GM21381 (cell line): ENCODE measurements at regions not wholly inside any gene's neighbourhood (a gene's known extent, or its start where the extent isn't known, plus 50 kb on each side); places are given as distances from the start of the nearest gene placed in this dataset.
"Not testable (repeated sequence)": the region's sequence is repeated elsewhere in the genome, so short reads cannot be mapped to it uniquely, and the experiment has no call there.

Experiments
- ATAC-seq: cut with Tn5 transposase; IDR thresholded peaks from one replicate; pipeline ENCODE4 v1.9.1; 2021; ENCODE audit warnings: mild to moderate bottlenecking, moderate library complexity; ENCODE audit not compliant: unreplicated experiment

GRCh38 chr13:40373608-40374007 is 292.8 kb downstream of the FOXO1 start:
- not testable (repeated sequence) for ATAC-seq

- ATAC-seq, result no peak
Observed at GRCh38 chr13:40375489-40376171, 290.8 kb downstream of the FOXO1 start.

- no peak for ATAC-seq
Observed at GRCh38 chr13:40376296-40376849, 290.1 kb downstream of the FOXO1 start.

- ATAC-seq, result no peak
Observed at GRCh38 chr13:40376867-40377535, 289.4 kb downstream of the FOXO1 start.

- ATAC-seq, result no peak
Observed at GRCh38 chr13:40377783-40378182, 288.7 kb downstream of the FOXO1 start.

- ATAC-seq, result no peak
Observed at GRCh38 chr13:40379196-40379595, 287.2 kb downstream of the FOXO1 start.

GRCh38 chr13:40379794-40380578 is 286.5 kb downstream of the FOXO1 start:
- no peak for ATAC-seq

GRCh38 chr13:40381935-40382764 is 284.3 kb downstream of the FOXO1 start:
- no peak for ATAC-seq

GRCh38 chr13:40383132-40383531 is 283.3 kb downstream of the FOXO1 start:
- ATAC-seq, result no peak

GRCh38 chr13:40383885-40384284 is 282.6 kb downstream of the FOXO1 start:
- ATAC-seq, result no peak

- no peak for ATAC-seq
Observed at GRCh38 chr13:40384976-40385857, 281.2 kb downstream of the FOXO1 start.

GRCh38 chr13:40385858-40386180 is 280.6 kb downstream of the FOXO1 start:
- ATAC-seq, result no peak

- no peak for ATAC-seq
Observed at GRCh38 chr13:40386586-40386985, 279.9 kb downstream of the FOXO1 start.

- no peak for ATAC-seq
Observed at GRCh38 chr13:40387775-40388174, 278.7 kb downstream of the FOXO1 start.

- peak; percentile 99 for ATAC-seq
Observed at GRCh38 chr13:40388617-40389016, 277.8 kb downstream of the FOXO1 start.

GRCh38 chr13:40389081-40389641 is 277.3 kb downstream of the FOXO1 start:
- ATAC-seq, result peak; percentile 52

GRCh38 chr13:40390401-40390916 is 276.0 kb downstream of the FOXO1 start:
- no peak for ATAC-seq

GRCh38 chr13:40391788-40392187 is 274.7 kb downstream of the FOXO1 start:
- no peak for ATAC-seq

- no peak for ATAC-seq
Observed at GRCh38 chr13:40394304-40394985, 272.0 kb downstream of the FOXO1 start.
